ENCODE measurements at regions not wholly inside any gene's neighbourhood (a gene's known extent, or its start where the extent isn't known, plus 50 kb on each side); places are given as distances from the start of the nearest gene placed in this dataset.

GRCh38 chr10:8438603-8439002, 384.1 kb downstream of the GATA3 start:
- TF ChIP-seq EZH2phosphoT487 (IDR thresholded peaks at IDR 0.05; ENCODE audit: borderline replicate concordance, low read length) (no peak), CTCF (IDR thresholded peaks at IDR 0.05; ENCODE audit: low read depth, low read length, poor library complexity, severe bottlenecking) (no peak)
- Histone ChIP-seq H3K79me2 (ENCODE audit: control insufficient read depth, low read length) (no peaks in the 10 kb centered on the region), H3K4me2 (ENCODE audit: low read length) (no peak overlapping the region), H3K4me1 (ENCODE audit: control insufficient read depth, low read length) (no peaks in the 10 kb centered on the region), H3K4me3 (ENCODE audit: low read length) (no peak overlapping the region), H3K9me3 (ENCODE audit: control insufficient read depth, insufficient read depth, low read length) (no peaks in the 10 kb centered on the region), H3K27ac (ENCODE audit: low read depth, low read length) (no peak overlapping the region), H4K20me1 (ENCODE audit: control insufficient read depth, insufficient read depth, low read depth, low read length) (no peaks in the 10 kb centered on the region), H3K27me3 (ENCODE audit: control insufficient read depth, low read length) (no peaks in the 10 kb centered on the region), H3K36me3 (ENCODE audit: control insufficient read depth, low read length) (no peaks in the 10 kb centered on the region), H3K9me2 (replicated peaks; ENCODE audit: control insufficient read depth, low read length) (no peaks in the 10 kb centered on the region), H3F3A (ENCODE audit: control insufficient read depth, insufficient read depth) (no peaks in the 10 kb centered on the region)

- Histone ChIP-seq H3F3A (ENCODE audit: control insufficient read depth, insufficient read depth) (no peaks in the 10 kb centered on the region), H3K4me1 (ENCODE audit: control insufficient read depth, low read length) (no peaks in the 10 kb centered on the region), H4K20me1 (ENCODE audit: control insufficient read depth, insufficient read depth, low read depth, low read length) (no peaks in the 10 kb centered on the region), H3K9me2 (replicated peaks; ENCODE audit: control insufficient read depth, low read length) (no peaks in the 10 kb centered on the region), H3K4me2 (ENCODE audit: low read length) (no peak overlapping the region), H3K9me3 (ENCODE audit: control insufficient read depth, insufficient read depth, low read length) (no peaks in the 10 kb centered on the region), H3K27ac (ENCODE audit: low read depth, low read length) (no peak overlapping the region), H3K4me3 (ENCODE audit: low read length) (no peak overlapping the region), H3K27me3 (ENCODE audit: control insufficient read depth, low read length) (no peaks in the 10 kb centered on the region), H3K79me2 (ENCODE audit: control insufficient read depth, low read length) (no peaks in the 10 kb centered on the region), H3K36me3 (ENCODE audit: control insufficient read depth, low read length) (no peaks in the 10 kb centered on the region)
- TF ChIP-seq CTCF (IDR thresholded peaks at IDR 0.05; ENCODE audit: low read depth, low read length, poor library complexity, severe bottlenecking), result no peak
- TF ChIP-seq EZH2phosphoT487 (IDR thresholded peaks at IDR 0.05; ENCODE audit: borderline replicate concordance, low read length), result no peak
These were observed 384.6 kb downstream of the GATA3 start for GRCh38 chr10:8439040-8439439.

GRCh38 chr10:8444630-8445029, 390.1 kb downstream of the GATA3 start:
- no peak overlapping the region for H3K4me2 ChIP-seq (ENCODE audit: low read length)
- H3F3A ChIP-seq (ENCODE audit: control insufficient read depth, insufficient read depth), result no peaks in the 10 kb centered on the region
- H3K36me3 ChIP-seq (ENCODE audit: control insufficient read depth, low read length), result no peaks in the 10 kb centered on the region
- TF ChIP-seq EZH2phosphoT487 (IDR thresholded peaks at IDR 0.05; ENCODE audit: borderline replicate concordance, low read length), result no peak
- TF ChIP-seq CTCF (IDR thresholded peaks at IDR 0.05; ENCODE audit: low read depth, low read length, poor library complexity, severe bottlenecking), result no peak
- H3K79me2 ChIP-seq (ENCODE audit: control insufficient read depth, low read length), result no peaks in the 10 kb centered on the region
- H3K27ac ChIP-seq (ENCODE audit: low read depth, low read length), result no peak overlapping the region
- H3K27me3 ChIP-seq (ENCODE audit: control insufficient read depth, low read length), result no peaks in the 10 kb centered on the region
- no peaks in the 10 kb centered on the region for H4K20me1 ChIP-seq (ENCODE audit: control insufficient read depth, insufficient read depth, low read depth, low read length)
- no peaks in the 10 kb centered on the region for H3K9me3 ChIP-seq (ENCODE audit: control insufficient read depth, insufficient read depth, low read length)
- no peaks in the 10 kb centered on the region for H3K9me2 ChIP-seq (replicated peaks; ENCODE audit: control insufficient read depth, low read length)
- no peaks in the 10 kb centered on the region for H3K4me1 ChIP-seq (ENCODE audit: control insufficient read depth, low read length)
- H3K4me3 ChIP-seq (ENCODE audit: low read length), result no peak overlapping the region

- Histone ChIP-seq H3K4me2 (ENCODE audit: low read length) (no peak overlapping the region), H3F3A (ENCODE audit: control insufficient read depth, insufficient read depth) (no peaks in the 10 kb centered on the region), H3K9me2 (replicated peaks; ENCODE audit: control insufficient read depth, low read length) (no peaks in the 10 kb centered on the region), H3K4me3 (ENCODE audit: low read length) (no peak overlapping the region), H3K27me3 (ENCODE audit: control insufficient read depth, low read length) (no peaks in the 10 kb centered on the region), H3K79me2 (ENCODE audit: control insufficient read depth, low read length) (no peaks in the 10 kb centered on the region), H4K20me1 (ENCODE audit: control insufficient read depth, insufficient read depth, low read depth, low read length) (no peaks in the 10 kb centered on the region), H3K4me1 (ENCODE audit: control insufficient read depth, low read length) (no peaks in the 10 kb centered on the region), H3K36me3 (ENCODE audit: control insufficient read depth, low read length) (no peaks in the 10 kb centered on the region), H3K9me3 (ENCODE audit: control insufficient read depth, insufficient read depth, low read length) (no peaks in the 10 kb centered on the region), H3K27ac (ENCODE audit: low read depth, low read length) (no peak overlapping the region)
- TF ChIP-seq CTCF (IDR thresholded peaks at IDR 0.05; ENCODE audit: low read depth, low read length, poor library complexity, severe bottlenecking) (no peak), EZH2phosphoT487 (IDR thresholded peaks at IDR 0.05; ENCODE audit: borderline replicate concordance, low read length) (no peak)
These were observed 390.9 kb downstream of the GATA3 start for GRCh38 chr10:8445353-8445752.

Data from DOHH2 (cell line).